22Rv1 (cell line): ENCODE measurements at regions not wholly inside any gene's neighbourhood (a gene's known extent, or its start where the extent isn't known, plus 50 kb on each side); places are given as distances from the start of the nearest gene placed in this dataset.

Source experiments
- H3K27ac ChIP-seq: fragments of 450-650 bp; 2 replicates; pipeline ENCODE4 v1.5.1; 2017
- ZFX ChIP-seq: fragments of 450-650 bp; IDR thresholded peaks from 2 replicates; pipeline ENCODE4 v1.6.1; 2017; ENCODE audit warnings: antibody characterized with exemption, borderline replicate concordance
- TF ChIP-seq, protein P1 (sequence below): fragments of 450-650 bp; IDR thresholded peaks from 2 replicates; pipeline ENCODE4 v1.5.1; 2017; ENCODE audit warnings: mild to moderate bottlenecking

DNA sequence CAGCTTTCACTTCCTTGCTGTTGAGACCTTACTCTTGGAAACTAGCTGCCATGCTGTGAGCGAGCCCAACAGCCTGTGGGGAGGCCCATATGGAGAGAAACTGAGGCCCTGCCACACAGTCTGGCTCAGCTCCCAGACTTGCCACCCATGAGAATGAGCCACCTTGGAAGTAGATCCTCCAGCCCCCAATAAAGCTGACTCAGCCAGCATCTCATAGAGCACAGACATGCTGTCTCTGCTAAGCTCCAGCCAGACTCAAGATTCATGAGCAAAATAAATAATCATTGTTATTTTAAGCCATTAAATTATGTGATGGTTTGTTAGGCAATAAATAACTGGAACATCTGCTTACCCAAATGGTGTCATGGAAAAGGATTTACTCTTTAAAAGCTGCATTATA, 53.6 kb upstream of the DDX18 start:
- TF ChIP-seq, protein P1, sequence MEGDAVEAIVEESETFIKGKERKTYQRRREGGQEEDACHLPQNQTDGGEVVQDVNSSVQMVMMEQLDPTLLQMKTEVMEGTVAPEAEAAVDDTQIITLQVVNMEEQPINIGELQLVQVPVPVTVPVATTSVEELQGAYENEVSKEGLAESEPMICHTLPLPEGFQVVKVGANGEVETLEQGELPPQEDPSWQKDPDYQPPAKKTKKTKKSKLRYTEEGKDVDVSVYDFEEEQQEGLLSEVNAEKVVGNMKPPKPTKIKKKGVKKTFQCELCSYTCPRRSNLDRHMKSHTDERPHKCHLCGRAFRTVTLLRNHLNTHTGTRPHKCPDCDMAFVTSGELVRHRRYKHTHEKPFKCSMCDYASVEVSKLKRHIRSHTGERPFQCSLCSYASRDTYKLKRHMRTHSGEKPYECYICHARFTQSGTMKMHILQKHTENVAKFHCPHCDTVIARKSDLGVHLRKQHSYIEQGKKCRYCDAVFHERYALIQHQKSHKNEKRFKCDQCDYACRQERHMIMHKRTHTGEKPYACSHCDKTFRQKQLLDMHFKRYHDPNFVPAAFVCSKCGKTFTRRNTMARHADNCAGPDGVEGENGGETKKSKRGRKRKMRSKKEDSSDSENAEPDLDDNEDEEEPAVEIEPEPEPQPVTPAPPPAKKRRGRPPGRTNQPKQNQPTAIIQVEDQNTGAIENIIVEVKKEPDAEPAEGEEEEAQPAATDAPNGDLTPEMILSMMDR: no peak
- TF ChIP-seq ZFX: no peak
- H3K27ac ChIP-seq: no peak overlapping the region

DNA sequence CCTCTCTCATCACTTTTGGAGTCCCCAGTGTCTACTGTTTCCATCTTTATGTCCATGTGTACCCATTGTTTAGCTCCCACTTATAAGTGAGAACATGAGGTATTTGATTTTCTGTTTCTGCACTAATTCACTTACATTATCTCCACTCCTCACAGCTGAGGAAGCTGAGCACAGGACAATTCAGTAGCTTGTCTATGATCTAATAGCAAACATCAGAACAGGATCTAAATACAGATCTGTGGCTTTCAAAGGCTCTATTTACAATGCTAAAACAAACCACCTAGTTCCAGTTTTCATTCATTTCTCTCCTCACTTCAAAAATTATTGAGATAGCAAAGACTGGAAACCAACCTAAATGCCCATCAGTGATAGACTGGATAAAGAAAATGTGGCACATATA, 52.0 kb upstream of the DDX18 start:
- no peak for TF ChIP-seq ZFX
- TF ChIP-seq, protein P1: no peak
- no peak overlapping the region for H3K27ac ChIP-seq

DNA sequence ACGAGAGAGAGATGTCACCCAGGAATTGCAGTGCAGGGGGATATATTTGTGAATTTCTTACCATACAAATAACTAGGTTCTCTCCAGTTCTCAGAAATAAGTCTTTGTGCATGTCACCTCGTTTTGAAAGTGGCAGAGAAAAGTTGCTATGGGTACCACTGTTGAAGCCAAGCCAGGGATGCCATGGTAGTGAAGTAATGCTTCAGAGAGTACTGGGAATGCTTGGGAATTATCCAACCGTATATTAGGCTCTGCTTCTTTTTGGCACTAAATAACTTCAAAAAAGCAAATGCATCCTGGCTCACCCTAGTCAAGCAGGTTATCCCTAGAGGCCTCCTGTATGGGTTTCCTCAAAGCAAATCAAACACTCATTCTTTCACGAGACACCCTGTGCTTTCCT, 50.7 kb upstream of the DDX18 start:
- H3K27ac ChIP-seq: no peak overlapping the region
- TF ChIP-seq ZFX: no peak
- TF ChIP-seq, protein P1: no peak
